SK-N-MC (cell line): ENCODE measurements at regions not wholly inside any gene's neighbourhood (a gene's known extent, or its start where the extent isn't known, plus 50 kb on each side); places are given as distances from the start of the nearest gene placed in this dataset.

Source experiments
- EZH2 ChIP-seq: fragments of 200-600 bp; sonication (generic); IDR thresholded peaks from one replicate; pipeline ENCODE4 v1.6.1; 2017; ENCODE audit warnings: antibody characterized with exemption
- POLR2AphosphoS5 ChIP-seq: IDR thresholded peaks from 2 replicates; pipeline ENCODE4 v1.6.1; 2012; ENCODE audit warnings: mild to moderate bottlenecking, low read depth, low read length, borderline replicate concordance

DNA sequence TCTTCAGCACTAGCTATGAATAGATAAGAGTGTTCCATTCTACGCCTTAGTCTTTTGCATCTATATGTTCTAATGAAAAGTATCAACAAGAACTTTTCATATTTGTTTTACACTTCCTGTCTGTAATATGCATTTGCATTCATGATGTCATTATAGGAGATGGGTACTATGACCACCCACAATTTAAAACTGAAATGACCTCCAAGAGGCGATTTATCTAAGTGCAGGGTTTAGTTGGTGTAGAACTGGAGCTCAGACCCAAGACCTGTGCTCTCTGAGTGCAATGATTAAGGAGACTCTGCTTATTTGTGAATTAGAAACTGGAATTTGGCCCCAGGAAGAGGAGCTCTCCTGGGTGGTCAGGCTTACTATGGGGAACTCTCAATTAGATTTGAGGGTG is 289.1 kb downstream of the ETS1 start:
- no peak for TF ChIP-seq POLR2AphosphoS5
- no peak for TF ChIP-seq EZH2
